Mucosa of rectum (tissue), 2 donors: ENCODE measurements at regions not wholly inside any gene's neighbourhood (a gene's known extent, or its start where the extent isn't known, plus 50 kb on each side); places are given as distances from the start of the nearest gene placed in this dataset.

Experiments used
- H3K27ac ChIP-seq, 2 donors: one replicate each; pipeline ENCODE4 v1.7.0; 2013; ENCODE audit warnings: inconsistent platforms in 2 of 2, low read depth in 2 of 2, low read length in 2 of 2
- H3K27me3 ChIP-seq, 2 donors: one replicate each; pipeline ENCODE4 v1.7.0; 2013; ENCODE audit warnings: low read length in 2 of 2; ENCODE audit not compliant: control insufficient read depth in 2 of 2, insufficient read depth in 2 of 2
- H3K36me3 ChIP-seq, 2 donors: one replicate each; pipeline ENCODE4 v1.7.0; 2013; ENCODE audit warnings: low read length in 2 of 2; ENCODE audit not compliant: control insufficient read depth in 2 of 2, insufficient read depth in 2 of 2
- H3K4me1 ChIP-seq, 2 donors: one replicate each; pipeline ENCODE4 v1.7.0; 2013; ENCODE audit warnings: low read length in 2 of 2, mild to moderate bottlenecking in 1 of 2; ENCODE audit not compliant: control insufficient read depth in 2 of 2, insufficient read depth in 2 of 2
- H3K4me3 ChIP-seq, 2 donors: one replicate each; pipeline ENCODE4 v1.7.0; 2013; ENCODE audit warnings: low read length in 2 of 2
- H3K9ac ChIP-seq, 2 donors: one replicate each; pipeline ENCODE4 v1.7.0; 2013; ENCODE audit warnings: low read length in 2 of 2, low read depth in 1 of 2, mild to moderate bottlenecking in 1 of 2
- H3K9me3 ChIP-seq, 2 donors: one replicate each; pipeline ENCODE4 v1.7.0; 2013; ENCODE audit warnings: low read length in 2 of 2; ENCODE audit not compliant: control insufficient read depth in 2 of 2
- donor health status: healthy.
- donor health status: Normal muscosa, but diverticular disease.

DNA sequence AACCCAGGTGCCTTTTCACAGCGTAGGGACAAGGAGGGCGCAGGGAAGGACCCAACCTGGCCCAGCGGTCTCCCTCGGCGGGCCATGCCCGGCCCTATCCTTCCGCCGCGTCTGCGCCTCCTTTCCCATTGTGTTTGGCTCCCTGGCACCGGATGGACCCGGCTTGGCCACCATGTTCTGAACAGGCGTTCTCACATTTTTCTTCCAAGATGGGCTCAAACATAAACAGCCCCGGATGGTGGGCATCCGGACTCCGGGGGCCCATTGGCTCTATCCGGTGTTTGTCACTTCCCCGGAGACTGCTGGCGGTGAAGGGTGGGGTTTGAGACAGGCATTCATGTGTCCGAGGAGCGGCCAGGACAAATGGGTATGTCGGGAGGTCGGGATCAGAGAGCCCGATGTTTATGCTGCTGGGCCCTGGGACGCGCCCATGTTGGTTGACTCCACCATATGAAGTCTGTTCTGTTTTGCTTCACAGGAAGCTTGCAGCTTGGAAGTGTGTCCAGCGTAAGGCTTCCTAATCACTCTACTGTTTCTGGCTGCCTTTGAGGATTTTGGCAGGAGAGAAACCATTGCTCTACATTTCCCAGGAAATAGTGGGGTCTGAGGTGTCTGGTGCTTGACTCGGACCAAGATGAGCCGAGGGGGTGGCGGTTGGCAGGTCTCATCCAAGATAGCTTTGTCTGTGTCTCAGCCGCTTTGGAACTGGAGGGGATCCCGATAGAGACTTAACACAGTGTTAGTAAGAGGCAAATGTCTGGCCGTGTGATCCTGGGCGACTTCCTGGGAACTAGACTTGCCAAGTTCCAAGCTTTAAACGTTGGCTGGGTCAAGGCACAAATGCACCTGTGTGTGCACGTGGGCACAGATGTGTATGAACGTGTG is 188.3 kb downstream of the IRF8 start:
- H3K9ac ChIP-seq, result no peak overlapping the region
- H3K4me3 ChIP-seq, result no peak overlapping the region
- H3K27ac ChIP-seq, result no peak overlapping the region
- no peaks in the 10 kb centered on the region for H3K4me1 ChIP-seq
- no peaks in the 10 kb centered on the region for H3K9me3 ChIP-seq
- no peaks in the 10 kb centered on the region for H3K36me3 ChIP-seq
- peaks cover 0 to 4% of the 10 kb centered on the region in 2 donors for H3K27me3 ChIP-seq

- H3K9me3 ChIP-seq, result no peaks in the 10 kb centered on the region
- H3K4me3 ChIP-seq, result no peak overlapping the region
- H3K9ac ChIP-seq, result no peak overlapping the region
- no peaks in the 10 kb centered on the region for H3K4me1 ChIP-seq
- no peaks in the 10 kb centered on the region for H3K36me3 ChIP-seq
- peaks cover 0 to 4% of the 10 kb centered on the region in 2 donors for H3K27me3 ChIP-seq
- H3K27ac ChIP-seq, result no peak overlapping the region
Measured at GRCh38 chr16:86087896-86088230, 188.9 kb downstream of the IRF8 start.

- Histone ChIP-seq H3K27me3 (peaks cover 0 to under 1% of the 10 kb centered on the region in 2 donors), H3K27ac (no peak overlapping the region), H3K9ac (no peak overlapping the region), H3K4me3 (no peak overlapping the region), H3K9me3 (no peaks in the 10 kb centered on the region), H3K4me1 (no peaks in the 10 kb centered on the region), H3K36me3 (no peaks in the 10 kb centered on the region)
Measured at GRCh38 chr16:86088287-86088686, 189.3 kb downstream of the IRF8 start.

DNA sequence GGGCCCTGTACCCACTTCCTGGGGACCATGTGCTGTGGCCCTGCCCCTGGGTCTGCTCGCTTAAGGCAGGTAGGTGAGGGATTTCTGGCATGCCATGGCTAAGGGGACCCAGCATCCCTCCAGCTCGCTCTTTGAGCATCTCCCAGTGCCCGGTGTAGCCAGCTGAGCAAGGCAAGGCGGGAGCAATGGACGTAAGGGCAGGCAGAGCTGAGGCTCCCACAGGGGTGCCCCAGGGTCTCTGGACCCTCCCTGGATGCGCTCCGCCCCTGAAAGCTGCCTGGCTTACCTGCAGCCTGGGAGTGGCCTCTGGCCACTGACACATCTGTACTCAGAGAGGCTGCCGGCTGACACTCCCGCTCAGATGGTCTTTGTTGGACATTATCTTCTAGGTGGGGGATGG is 189.9 kb downstream of the IRF8 start:
- Histone ChIP-seq H3K9me3 (no peaks in the 10 kb centered on the region), H3K9ac (no peak overlapping the region), H3K4me3 (no peak overlapping the region), H3K27ac (no peak overlapping the region), H3K36me3 (no peaks in the 10 kb centered on the region), H3K4me1 (no peaks in the 10 kb centered on the region), H3K27me3 (no peaks in the 10 kb centered on the region)

DNA sequence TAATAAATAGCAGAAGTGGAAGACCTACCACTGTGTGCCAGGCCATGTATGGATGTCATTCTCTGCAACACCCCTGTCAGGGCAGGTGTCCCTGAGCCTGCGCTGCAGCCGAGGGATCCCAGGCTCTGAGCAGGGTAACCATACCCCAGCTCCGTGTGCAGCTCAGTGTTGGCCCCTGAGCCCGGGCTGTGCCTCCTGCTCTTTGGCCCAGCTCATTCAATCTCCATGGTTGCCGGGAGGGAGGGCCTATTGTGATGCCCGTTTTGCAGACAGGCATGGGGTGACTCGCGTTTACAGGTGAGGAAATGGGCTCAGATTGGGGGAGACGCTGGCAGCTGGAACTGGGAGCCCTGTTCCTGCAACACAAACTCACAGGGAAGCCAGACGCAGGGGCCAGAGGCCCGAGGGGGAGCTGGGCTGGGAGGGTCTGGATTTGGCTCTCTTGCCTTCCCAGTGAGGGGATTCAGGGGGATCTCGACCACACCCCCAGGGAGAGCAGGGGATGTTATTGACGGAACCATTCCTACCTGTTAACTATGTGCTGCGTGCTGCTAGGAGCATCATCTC is 190.5 kb downstream of the IRF8 start:
- no peak overlapping the region for H3K27ac ChIP-seq
- H3K4me1 ChIP-seq, result no peaks in the 10 kb centered on the region
- no peaks in the 10 kb centered on the region for H3K27me3 ChIP-seq
- no peak overlapping the region for H3K4me3 ChIP-seq
- H3K36me3 ChIP-seq, result no peaks in the 10 kb centered on the region
- H3K9me3 ChIP-seq, result no peaks in the 10 kb centered on the region
- no peak overlapping the region for H3K9ac ChIP-seq

- no peak overlapping the region for H3K27ac ChIP-seq
- H3K4me1 ChIP-seq, result no peaks in the 10 kb centered on the region
- no peaks in the 10 kb centered on the region for H3K9me3 ChIP-seq
- H3K36me3 ChIP-seq, result no peaks in the 10 kb centered on the region
- H3K27me3 ChIP-seq, result no peaks in the 10 kb centered on the region
- H3K9ac ChIP-seq, result no peak overlapping the region
- H3K4me3 ChIP-seq, result no peak overlapping the region
Measured at GRCh38 chr16:86089991-86090390, 191.0 kb downstream of the IRF8 start.

DNA sequence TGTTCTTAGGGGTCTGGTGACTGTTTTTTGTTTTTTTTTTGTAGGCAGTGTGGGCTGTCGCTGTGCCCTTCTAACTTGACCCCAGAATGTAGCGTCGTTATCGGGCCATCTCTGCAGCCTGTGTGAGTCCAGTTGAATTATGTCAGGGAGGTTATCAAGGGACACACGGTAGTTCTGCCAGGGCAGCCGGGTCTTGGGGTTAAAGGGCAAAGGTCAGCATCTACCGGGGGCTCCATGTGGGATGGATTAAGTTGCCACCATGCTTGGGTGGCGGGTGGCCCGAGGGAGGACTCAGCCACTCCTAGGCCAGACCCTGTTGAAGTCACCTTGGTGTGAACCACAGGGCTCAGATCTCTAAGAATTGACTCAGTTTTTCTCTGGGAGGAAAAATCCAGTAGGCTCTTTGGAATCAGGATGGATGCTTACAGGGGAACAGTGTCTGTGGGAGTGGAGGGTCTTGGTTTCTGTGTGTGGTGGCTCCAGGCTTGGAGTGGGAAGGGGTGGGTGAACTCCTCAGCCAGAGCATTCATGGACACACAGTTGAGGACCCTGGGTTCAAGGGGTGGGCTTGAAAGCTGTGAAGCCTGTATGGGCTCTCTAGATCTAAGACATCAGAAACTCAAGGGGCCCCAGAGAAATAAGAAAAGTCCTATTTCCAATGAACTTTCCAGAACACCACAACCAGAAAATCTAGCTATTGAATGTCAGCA is 191.7 kb downstream of the IRF8 start:
- no peaks in the 10 kb centered on the region for H3K36me3 ChIP-seq
- H3K9me3 ChIP-seq, result no peaks in the 10 kb centered on the region
- no peak overlapping the region for H3K9ac ChIP-seq
- no peaks in the 10 kb centered on the region for H3K4me1 ChIP-seq
- H3K4me3 ChIP-seq, result no peak overlapping the region
- no peak overlapping the region for H3K27ac ChIP-seq
- H3K27me3 ChIP-seq, result no peaks in the 10 kb centered on the region

DNA sequence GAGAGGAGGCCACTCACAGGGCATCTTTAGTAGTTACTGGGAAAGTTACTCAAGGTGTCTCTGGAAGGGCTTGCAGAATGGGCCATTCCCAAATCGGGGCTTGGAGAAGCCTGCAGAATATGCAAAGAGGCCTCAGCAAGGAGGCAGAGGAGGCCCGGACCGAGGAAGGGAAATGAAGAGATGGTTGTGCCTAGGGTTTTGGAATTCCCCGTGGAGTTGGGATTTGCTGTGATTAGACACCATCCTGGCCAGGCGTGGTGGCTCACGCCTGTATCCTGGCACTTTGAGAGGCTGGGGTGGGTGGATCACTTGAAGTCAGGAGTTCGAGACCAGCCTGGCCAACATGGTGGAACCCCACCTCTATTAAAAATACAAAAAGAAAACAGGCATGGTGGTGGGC is 193.0 kb downstream of the IRF8 start:
- Histone ChIP-seq H3K27ac (no peak overlapping the region), H3K4me3 (no peak overlapping the region), H3K9me3 (no peaks in the 10 kb centered on the region), H3K36me3 (no peaks in the 10 kb centered on the region), H3K9ac (no peak overlapping the region), H3K27me3 (no peaks in the 10 kb centered on the region), H3K4me1 (no peaks in the 10 kb centered on the region)

GRCh38 chr16:86092586-86093480 is 193.9 kb downstream of the IRF8 start:
- no peaks in the 10 kb centered on the region for H3K4me1 ChIP-seq
- no peaks in the 10 kb centered on the region for H3K27me3 ChIP-seq
- H3K27ac ChIP-seq, result no peak overlapping the region
- no peak overlapping the region for H3K4me3 ChIP-seq
- no peaks in the 10 kb centered on the region for H3K36me3 ChIP-seq
- H3K9ac ChIP-seq, result no peak overlapping the region
- H3K9me3 ChIP-seq, result no peaks in the 10 kb centered on the region
